HEK293T (cell line): ENCODE measurements at regions not wholly inside any gene's neighbourhood (a gene's known extent, or its start where the extent isn't known, plus 50 kb on each side); places are given as distances from the start of the nearest gene placed in this dataset.

Experiments
- BHLHE40 ChIP-seq: fragments of 450-650 bp; IDR thresholded peaks from 2 replicates; pipeline ENCODE4 v1.6.1; 2016; ENCODE audit warnings: mild to moderate bottlenecking, moderate library complexity, borderline replicate concordance
- CTBP1 ChIP-seq: fragments of 450-650 bp; IDR thresholded peaks from 2 replicates; pipeline ENCODE4 v1.6.1; 2016; ENCODE audit warnings: borderline replicate concordance
- FOXA1 ChIP-seq: fragments of 450-650 bp; IDR thresholded peaks from 2 replicates; pipeline ENCODE4 v1.6.1; 2016; ENCODE audit warnings: mild to moderate bottlenecking
- FOXM1 ChIP-seq: fragments of 450-650 bp; IDR thresholded peaks from 2 replicates; pipeline ENCODE4 v1.6.1; 2017; ENCODE audit warnings: mild to moderate bottlenecking, borderline replicate concordance
- HDGF ChIP-seq: fragments of 450-650 bp; IDR thresholded peaks from 2 replicates; pipeline ENCODE4 v1.6.1; 2017; ENCODE audit warnings: antibody characterized with exemption, borderline replicate concordance
- LEF1 ChIP-seq: fragments of 450-650 bp; IDR thresholded peaks from 2 replicates; pipeline ENCODE4 v1.6.1; 2017; ENCODE audit warnings: mild to moderate bottlenecking, borderline replicate concordance
- PKNOX1 ChIP-seq: fragments of 450-650 bp; IDR thresholded peaks from 2 replicates; pipeline ENCODE4 v1.6.1; 2016
- SP1 ChIP-seq: fragments of 450-650 bp; IDR thresholded peaks from 2 replicates; pipeline ENCODE4 v1.6.1; 2017
- SUZ12 ChIP-seq: fragments of 450-650 bp; IDR thresholded peaks from 2 replicates; pipeline ENCODE4 v1.6.1; 2016; ENCODE audit warnings: mild to moderate bottlenecking
- TARDBP ChIP-seq: fragments of 450-650 bp; IDR thresholded peaks from 2 replicates; pipeline ENCODE4 v1.6.1; 2016
- ZNF384 ChIP-seq: fragments of 450-650 bp; IDR thresholded peaks from 2 replicates; pipeline ENCODE4 v1.6.1; 2016

- no peak for TF ChIP-seq SP1
- no peak for TF ChIP-seq BHLHE40
- no peak for TF ChIP-seq TARDBP
- no peak for TF ChIP-seq FOXM1
- no peak for TF ChIP-seq HDGF
- no peak for TF ChIP-seq CTBP1
- no peak for TF ChIP-seq ZNF384
- TF ChIP-seq LEF1, result no peak
- TF ChIP-seq SUZ12, result no peak
- TF ChIP-seq PKNOX1, result no peak
- no peak for TF ChIP-seq FOXA1
Measured at GRCh38 chr4:38302910-38303309, 342.7 kb downstream of the PTTG2 start.
